Suprapubic skin (tissue), 4 donors: ENCODE measurements at regions not wholly inside any gene's neighbourhood (a gene's known extent, or its start where the extent isn't known, plus 50 kb on each side); places are given as distances from the start of the nearest gene placed in this dataset.

ENCODE experiments used
- DNase-seq, 2 donors: peaks; one replicate each; pipeline ENCODE4 v3.0.0-alpha.2; 2019; ENCODE audit warnings: low spot score in 2 of 2
- H3K27ac ChIP-seq: fragments of 200-600 bp; sonication (generic); one replicate; pipeline ENCODE4 v1.5.1; 2019
- H3K27me3 ChIP-seq: fragments of 200-600 bp; sonication (generic); one replicate; pipeline ENCODE4 v1.5.1; 2019
- H3K36me3 ChIP-seq: fragments of 200-600 bp; sonication (generic); one replicate; pipeline ENCODE4 v1.5.1; 2019
- H3K4me1 ChIP-seq: fragments of 200-600 bp; sonication (generic); one replicate; pipeline ENCODE4 v1.5.1; 2019
- H3K4me3 ChIP-seq: fragments of 200-600 bp; sonication (generic); one replicate; pipeline ENCODE4 v1.5.1; 2019; ENCODE audit warnings: mild to moderate bottlenecking
- H3K9me3 ChIP-seq: fragments of 200-600 bp; sonication (generic); one replicate; pipeline ENCODE4 v1.5.1; 2019
- CTCF ChIP-seq, 2 donors: fragments of 200-600 bp in 1 of 2; fragments of 450-650 bp in 1 of 2; sonication (generic) in 1 of 2; IDR thresholded peaks; one replicate each; pipeline ENCODE4 v1.5.1; 2016 to 2019; ENCODE audit warnings: antibody characterized with exemption in 2 of 2, mild to moderate bottlenecking in 1 of 2, moderate library complexity in 1 of 2
- EP300 ChIP-seq: sonication (generic); formaldehyde crosslinking; IDR thresholded peaks from one replicate; pipeline ENCODE4 v1.6.1; 2017; ENCODE audit warnings: antibody characterized with exemption
- POLR2A ChIP-seq, 2 donors: fragments of 450-650 bp; IDR thresholded peaks; one replicate each; pipeline ENCODE4 v1.6.1; 2017; ENCODE audit warnings: antibody characterized with exemption in 2 of 2, mild to moderate bottlenecking in 2 of 2, moderate library complexity in 2 of 2
- POLR2AphosphoS5 ChIP-seq, 3 donors: sonication (generic); formaldehyde crosslinking; IDR thresholded peaks; one replicate each; pipeline ENCODE4 v1.6.1; 2017; ENCODE audit warnings: antibody characterized with exemption in 3 of 3
- WGBS: methylation state at CpG from one replicate; pipeline ENCODE4 v1.1.5; 2018; 5-methylcytosine and 5-hydroxymethylcytosine counted together

DNA sequence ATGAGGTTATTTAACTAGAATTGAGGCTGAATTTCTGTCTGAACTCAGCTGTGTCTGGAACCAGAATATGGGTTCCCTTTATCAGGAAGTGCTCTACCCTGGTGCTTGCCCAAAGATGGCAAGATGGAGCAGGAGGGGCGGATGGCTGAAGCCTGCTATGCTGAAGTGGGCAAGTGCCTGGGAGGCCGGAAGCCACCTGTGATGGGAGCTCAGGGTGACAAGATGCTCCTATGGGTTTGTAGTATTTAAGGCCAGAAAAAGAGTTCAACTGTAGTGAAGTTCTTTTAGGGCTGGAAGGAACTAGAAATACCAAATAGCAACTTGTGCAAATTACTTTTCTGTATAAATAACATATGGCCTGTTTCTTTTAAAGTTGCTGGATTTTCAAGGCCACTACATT lies 808.9 kb upstream of the RAB6C start:
- WGBS, result 97% methylated on average over 2 of the region's 2 CpGs
- no peaks in the 10 kb centered on the region for H3K36me3 ChIP-seq
- H3K27me3 ChIP-seq, result no peaks in the 10 kb centered on the region
- no peaks in the 10 kb centered on the region for H3K9me3 ChIP-seq
- H3K27ac ChIP-seq, result no peak overlapping the region
- DNase-seq, result no peak
- H3K4me3 ChIP-seq, result no peak overlapping the region
- TF ChIP-seq POLR2A (IDR thresholded peaks at IDR 0.05) (no peak), EP300 (no peak), POLR2AphosphoS5 (IDR thresholded peaks at IDR 0.05) (no peak)
- H3K4me1 ChIP-seq, result no peaks in the 10 kb centered on the region

GRCh38 chr2:129174143-129174542 lies 805.3 kb upstream of the RAB6C start:
- H3K36me3 ChIP-seq, result no peaks in the 10 kb centered on the region
- 81% methylated on average over 2 of the region's 2 CpGs for WGBS
- peaks cover 8% of the 10 kb centered on the region for H3K4me1 ChIP-seq

DNA sequence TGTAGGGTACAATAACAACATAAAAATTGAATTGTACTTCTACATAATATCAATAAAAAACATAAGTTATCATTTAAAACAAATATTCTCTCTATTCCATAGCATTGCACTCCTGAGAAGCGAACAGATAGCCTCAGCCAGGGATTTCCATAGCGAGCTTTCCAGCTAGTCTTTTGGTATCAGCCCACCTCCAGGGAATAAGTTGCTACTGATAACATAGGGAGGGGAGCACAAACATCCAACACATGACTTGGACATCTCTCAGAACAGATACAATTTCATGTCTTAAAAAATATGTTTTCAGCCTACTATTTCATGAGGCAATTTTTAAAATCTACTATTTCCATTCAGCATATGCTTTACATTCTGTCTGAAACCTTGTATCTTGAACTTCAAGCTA lies 804.4 kb upstream of the RAB6C start:
- WGBS, result 76% methylated on average over 2 of the region's 2 CpGs

More at GRCh38 chr2:129174143-129174542, 805.3 kb upstream of the RAB6C start:
- no peak for TF ChIP-seq CTCF (IDR thresholded peaks at IDR 0.05)
- no peaks in the 10 kb centered on the region for H3K27me3 ChIP-seq
- no peak overlapping the region for H3K27ac ChIP-seq
- no peak overlapping the region for H3K4me3 ChIP-seq
- no peaks in the 10 kb centered on the region for H3K9me3 ChIP-seq
- DNase-seq, result no peak

GRCh38 chr2:129176375-129176774 lies 803.1 kb upstream of the RAB6C start:
- no peak overlapping the region for H3K27ac ChIP-seq
- no peaks in the 10 kb centered on the region for H3K36me3 ChIP-seq
- 89% methylated on average over 5 of the region's 5 CpGs for WGBS
- H3K27me3 ChIP-seq, result no peaks in the 10 kb centered on the region
- TF ChIP-seq EP300 (no peak), POLR2AphosphoS5 (IDR thresholded peaks at IDR 0.05) (no peak), CTCF (IDR thresholded peaks at IDR 0.05) (no peak), POLR2A (IDR thresholded peaks at IDR 0.05) (no peak)
- peaks cover 12% of the 10 kb centered on the region for H3K4me1 ChIP-seq
- H3K4me3 ChIP-seq, result no peak overlapping the region
- H3K9me3 ChIP-seq, result no peaks in the 10 kb centered on the region
- no peak for DNase-seq

More for the DNA sequence above, 804.4 kb upstream of the RAB6C start:
- DNase-seq, result no peak
- Histone ChIP-seq H3K9me3 (no peaks in the 10 kb centered on the region), H3K4me3 (no peak overlapping the region), H3K27me3 (no peaks in the 10 kb centered on the region), H3K36me3 (no peaks in the 10 kb centered on the region), H3K27ac (no peak overlapping the region), H3K4me1 (peaks cover 8% of the 10 kb centered on the region)
- no peak for TF ChIP-seq EP300
- TF ChIP-seq POLR2AphosphoS5 (IDR thresholded peaks at IDR 0.05), result no peak
- no peak for TF ChIP-seq POLR2A (IDR thresholded peaks at IDR 0.05)
- no peak for TF ChIP-seq CTCF (IDR thresholded peaks at IDR 0.05)

- no peak for TF ChIP-seq POLR2AphosphoS5 (IDR thresholded peaks at IDR 0.05)
- TF ChIP-seq EP300, result no peak
- no peak for TF ChIP-seq POLR2A (IDR thresholded peaks at IDR 0.05)
- TF ChIP-seq CTCF (IDR thresholded peaks at IDR 0.05), result no peak
- WGBS, result 45% methylated on average over 7 of the region's 7 CpGs
- Histone ChIP-seq H3K9me3 (no peaks in the 10 kb centered on the region), H3K27ac (no peak overlapping the region), H3K4me3 (no peak overlapping the region), H3K36me3 (no peaks in the 10 kb centered on the region), H3K4me1 (peaks cover 16% of the 10 kb centered on the region), H3K27me3 (no peaks in the 10 kb centered on the region)
- DNase-seq, result no peak
These were observed 801.1 kb upstream of the RAB6C start for GRCh38 chr2:129178356-129178755.

DNA sequence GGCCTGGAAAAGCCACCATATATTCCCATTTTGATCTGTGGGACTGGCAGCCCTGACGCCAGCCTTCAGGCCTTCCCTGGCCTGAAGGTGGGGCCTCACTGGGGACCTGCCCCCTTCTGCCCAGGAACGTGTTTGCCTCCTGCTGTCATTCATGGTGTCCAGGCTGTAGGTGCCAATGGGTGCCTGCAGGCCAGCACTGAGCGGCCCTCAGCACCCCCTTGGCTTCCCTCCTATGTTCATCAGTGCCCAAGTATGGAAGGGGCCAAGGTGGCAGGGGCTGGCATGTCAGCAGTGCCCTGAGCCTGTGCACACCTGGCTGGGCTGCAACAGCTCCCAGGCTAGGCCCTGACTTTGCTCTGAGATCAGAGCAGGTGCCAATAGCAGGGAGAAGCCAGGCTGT lies 800.3 kb upstream of the RAB6C start:
- Histone ChIP-seq H3K27ac (no peak overlapping the region), H3K9me3 (no peaks in the 10 kb centered on the region), H3K36me3 (no peaks in the 10 kb centered on the region), H3K27me3 (no peaks in the 10 kb centered on the region), H3K4me3 (no peak overlapping the region), H3K4me1 (peaks cover 16% of the 10 kb centered on the region)
- no peak for DNase-seq
- TF ChIP-seq CTCF (IDR thresholded peaks at IDR 0.05) (no peak), POLR2AphosphoS5 (IDR thresholded peaks at IDR 0.05) (no peak), EP300 (no peak), POLR2A (IDR thresholded peaks at IDR 0.05) (no peak)
- WGBS, result no CpG with 5 or more reads among the region's 3 CpGs
